ENCODE measurements at regions not wholly inside any gene's neighbourhood (a gene's known extent, or its start where the extent isn't known, plus 50 kb on each side); places are given as distances from the start of the nearest gene placed in this dataset.

- TF ChIP-seq RAD21 (IDR thresholded peaks at IDR 0.05; ENCODE audit: low read depth) (no peak), MAX (IDR thresholded peaks at IDR 0.05) (no peak), TAF1 (IDR thresholded peaks at IDR 0.05; ENCODE audit: low read depth) (no peak), TCF12 (IDR thresholded peaks at IDR 0.05; ENCODE audit: low read depth) (no peak), CREB1 (IDR thresholded peaks at IDR 0.05; ENCODE audit: low read depth) (no peak), CEBPB (IDR thresholded peaks at IDR 0.05) (no peak), ZBTB7A (IDR thresholded peaks at IDR 0.05; ENCODE audit: low read depth) (no peak), YY1 (IDR thresholded peaks at IDR 0.05; ENCODE audit: low read depth) (no peak), EP300 (IDR thresholded peaks at IDR 0.05; ENCODE audit: borderline replicate concordance) (no peak), FOXM1 (IDR thresholded peaks at IDR 0.05; ENCODE audit: borderline replicate concordance, low read depth) (no peak), EGR1 (IDR thresholded peaks at IDR 0.05) (no peak), USF1 (IDR thresholded peaks at IDR 0.05) (no peak), TEAD4 (IDR thresholded peaks at IDR 0.05) (no peak)
- TF ChIP-seq, protein P1, sequence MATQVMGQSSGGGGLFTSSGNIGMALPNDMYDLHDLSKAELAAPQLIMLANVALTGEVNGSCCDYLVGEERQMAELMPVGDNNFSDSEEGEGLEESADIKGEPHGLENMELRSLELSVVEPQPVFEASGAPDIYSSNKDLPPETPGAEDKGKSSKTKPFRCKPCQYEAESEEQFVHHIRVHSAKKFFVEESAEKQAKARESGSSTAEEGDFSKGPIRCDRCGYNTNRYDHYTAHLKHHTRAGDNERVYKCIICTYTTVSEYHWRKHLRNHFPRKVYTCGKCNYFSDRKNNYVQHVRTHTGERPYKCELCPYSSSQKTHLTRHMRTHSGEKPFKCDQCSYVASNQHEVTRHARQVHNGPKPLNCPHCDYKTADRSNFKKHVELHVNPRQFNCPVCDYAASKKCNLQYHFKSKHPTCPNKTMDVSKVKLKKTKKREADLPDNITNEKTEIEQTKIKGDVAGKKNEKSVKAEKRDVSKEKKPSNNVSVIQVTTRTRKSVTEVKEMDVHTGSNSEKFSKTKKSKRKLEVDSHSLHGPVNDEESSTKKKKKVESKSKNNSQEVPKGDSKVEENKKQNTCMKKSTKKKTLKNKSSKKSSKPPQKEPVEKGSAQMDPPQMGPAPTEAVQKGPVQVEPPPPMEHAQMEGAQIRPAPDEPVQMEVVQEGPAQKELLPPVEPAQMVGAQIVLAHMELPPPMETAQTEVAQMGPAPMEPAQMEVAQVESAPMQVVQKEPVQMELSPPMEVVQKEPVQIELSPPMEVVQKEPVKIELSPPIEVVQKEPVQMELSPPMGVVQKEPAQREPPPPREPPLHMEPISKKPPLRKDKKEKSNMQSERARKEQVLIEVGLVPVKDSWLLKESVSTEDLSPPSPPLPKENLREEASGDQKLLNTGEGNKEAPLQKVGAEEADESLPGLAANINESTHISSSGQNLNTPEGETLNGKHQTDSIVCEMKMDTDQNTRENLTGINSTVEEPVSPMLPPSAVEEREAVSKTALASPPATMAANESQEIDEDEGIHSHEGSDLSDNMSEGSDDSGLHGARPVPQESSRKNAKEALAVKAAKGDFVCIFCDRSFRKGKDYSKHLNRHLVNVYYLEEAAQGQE (IDR thresholded peaks at IDR 0.05; ENCODE audit: low read depth): no peak
Observed at GRCh38 chr18:47718646-47719045, 211.8 kb downstream of the SMAD2 start.
